ENCODE measurements at regions not wholly inside any gene's neighbourhood (a gene's known extent, or its start where the extent isn't known, plus 50 kb on each side); places are given as distances from the start of the nearest gene placed in this dataset.
A peak's percentile ranks its signal among the peaks of the same experiment; 100 is the strongest.

DNA sequence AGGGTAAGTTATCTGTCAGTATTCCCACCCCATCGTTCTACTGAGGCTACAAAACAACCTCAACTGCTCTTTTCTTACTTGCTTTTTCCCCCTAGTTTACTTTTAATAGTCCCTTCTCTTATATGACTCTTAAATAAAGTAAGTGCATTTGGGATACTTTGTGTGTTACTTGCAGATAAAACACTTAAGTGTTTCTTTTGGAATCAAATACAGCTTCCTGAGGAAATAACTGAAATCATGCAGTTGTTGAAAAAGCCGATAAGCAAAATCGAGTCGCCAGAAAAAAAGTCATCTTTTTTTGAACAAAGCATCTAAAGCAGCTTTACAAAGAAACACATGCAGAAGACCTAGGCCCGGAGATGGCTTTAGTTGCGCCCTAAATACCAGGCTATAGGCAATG lies 53.5 kb upstream of the EPB41L4A start:
- H3K27ac ChIP-seq (ENCODE audit: low read depth, low read length): no peak overlapping the region
- no peaks in the 10 kb centered on the region for H3K4me1 ChIP-seq (ENCODE audit: control insufficient read depth, insufficient read depth, low read length)
- no peak overlapping the region for H3K27ac Mint-ChIP-seq
- H3K4me3 ChIP-seq (ENCODE audit: low read length): no peak overlapping the region
- no peak overlapping the region for H3K4me3 Mint-ChIP-seq
- no peaks in the 10 kb centered on the region for H3K4me1 Mint-ChIP-seq
- no peaks in the 10 kb centered on the region for H3K27me3 Mint-ChIP-seq (ENCODE audit: insufficient read depth)
- DNase-seq: no peak
- no peaks in the 10 kb centered on the region for H3K36me3 ChIP-seq (ENCODE audit: control insufficient read depth, insufficient read depth, low read length)
- WGBS, 2 experiments (ENCODE audit: insufficient coverage in 1 of 2, insufficient read length in 1 of 2): 92 to 94% methylated on average over 3 to 6 of the region's 6 CpGs
- no peaks in the 10 kb centered on the region for H3K27me3 ChIP-seq (ENCODE audit: control insufficient read depth, insufficient read depth, low read length, poor library complexity, severe bottlenecking)
- TF ChIP-seq, protein P1, sequence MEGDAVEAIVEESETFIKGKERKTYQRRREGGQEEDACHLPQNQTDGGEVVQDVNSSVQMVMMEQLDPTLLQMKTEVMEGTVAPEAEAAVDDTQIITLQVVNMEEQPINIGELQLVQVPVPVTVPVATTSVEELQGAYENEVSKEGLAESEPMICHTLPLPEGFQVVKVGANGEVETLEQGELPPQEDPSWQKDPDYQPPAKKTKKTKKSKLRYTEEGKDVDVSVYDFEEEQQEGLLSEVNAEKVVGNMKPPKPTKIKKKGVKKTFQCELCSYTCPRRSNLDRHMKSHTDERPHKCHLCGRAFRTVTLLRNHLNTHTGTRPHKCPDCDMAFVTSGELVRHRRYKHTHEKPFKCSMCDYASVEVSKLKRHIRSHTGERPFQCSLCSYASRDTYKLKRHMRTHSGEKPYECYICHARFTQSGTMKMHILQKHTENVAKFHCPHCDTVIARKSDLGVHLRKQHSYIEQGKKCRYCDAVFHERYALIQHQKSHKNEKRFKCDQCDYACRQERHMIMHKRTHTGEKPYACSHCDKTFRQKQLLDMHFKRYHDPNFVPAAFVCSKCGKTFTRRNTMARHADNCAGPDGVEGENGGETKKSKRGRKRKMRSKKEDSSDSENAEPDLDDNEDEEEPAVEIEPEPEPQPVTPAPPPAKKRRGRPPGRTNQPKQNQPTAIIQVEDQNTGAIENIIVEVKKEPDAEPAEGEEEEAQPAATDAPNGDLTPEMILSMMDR (conservative IDR thresholded peaks at IDR 0.05): no peak
- H3K9ac ChIP-seq (ENCODE audit: extremely low read depth, low read length, poor library complexity, severe bottlenecking): no peak overlapping the region
- H3K36me3 Mint-ChIP-seq (ENCODE audit: low read depth): no peaks in the 10 kb centered on the region
- H3K9me3 ChIP-seq (ENCODE audit: control insufficient read depth, low read length): no peaks in the 10 kb centered on the region
- no peaks in the 10 kb centered on the region for H3K9me3 Mint-ChIP-seq

DNA sequence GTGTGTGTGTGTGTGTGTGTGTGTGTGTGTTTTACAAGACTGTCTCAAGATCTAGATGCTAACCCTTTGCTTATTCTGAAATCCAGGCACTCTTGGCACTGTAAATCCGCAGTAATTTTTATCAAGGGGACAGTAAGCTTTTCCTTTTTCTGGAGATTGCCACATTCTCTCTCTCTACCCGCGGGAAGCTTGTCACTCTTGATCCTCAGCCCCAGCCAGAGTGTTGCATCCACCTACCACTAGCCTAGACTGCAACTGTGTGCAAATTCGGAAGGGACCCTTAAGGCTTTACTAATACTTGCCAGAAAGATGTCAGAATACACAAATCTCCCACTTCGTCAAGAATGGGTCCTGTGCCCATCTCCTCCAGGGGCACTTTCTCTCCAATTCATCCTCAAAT lies 54.9 kb upstream of the EPB41L4A start:
- TF ChIP-seq, protein P1 (conservative IDR thresholded peaks at IDR 0.05): no peak
- H3K27me3 ChIP-seq (ENCODE audit: control insufficient read depth, insufficient read depth, low read length, poor library complexity, severe bottlenecking): no peaks in the 10 kb centered on the region
- no peaks in the 10 kb centered on the region for H3K4me1 ChIP-seq (ENCODE audit: control insufficient read depth, insufficient read depth, low read length)
- H3K36me3 Mint-ChIP-seq (ENCODE audit: low read depth): no peaks in the 10 kb centered on the region
- H3K27me3 Mint-ChIP-seq (ENCODE audit: insufficient read depth): peaks cover 2% of the 10 kb centered on the region
- H3K4me1 Mint-ChIP-seq: no peaks in the 10 kb centered on the region
- H3K9me3 ChIP-seq (ENCODE audit: control insufficient read depth, low read length): no peaks in the 10 kb centered on the region
- H3K9me3 Mint-ChIP-seq: no peaks in the 10 kb centered on the region
- H3K4me3 Mint-ChIP-seq: no peak overlapping the region
- DNase-seq: no peak
- no peak overlapping the region for H3K9ac ChIP-seq (ENCODE audit: extremely low read depth, low read length, poor library complexity, severe bottlenecking)
- no peak overlapping the region for H3K4me3 ChIP-seq (ENCODE audit: low read length)
- H3K36me3 ChIP-seq (ENCODE audit: control insufficient read depth, insufficient read depth, low read length): no peaks in the 10 kb centered on the region
- H3K27ac ChIP-seq (ENCODE audit: low read depth, low read length): no peak overlapping the region
- no peak overlapping the region for H3K27ac Mint-ChIP-seq
- WGBS, 2 experiments (ENCODE audit: insufficient coverage in 1 of 2, insufficient read length in 1 of 2): 84 to 90% methylated on average over 3 to 5 of the region's 5 CpGs

DNA sequence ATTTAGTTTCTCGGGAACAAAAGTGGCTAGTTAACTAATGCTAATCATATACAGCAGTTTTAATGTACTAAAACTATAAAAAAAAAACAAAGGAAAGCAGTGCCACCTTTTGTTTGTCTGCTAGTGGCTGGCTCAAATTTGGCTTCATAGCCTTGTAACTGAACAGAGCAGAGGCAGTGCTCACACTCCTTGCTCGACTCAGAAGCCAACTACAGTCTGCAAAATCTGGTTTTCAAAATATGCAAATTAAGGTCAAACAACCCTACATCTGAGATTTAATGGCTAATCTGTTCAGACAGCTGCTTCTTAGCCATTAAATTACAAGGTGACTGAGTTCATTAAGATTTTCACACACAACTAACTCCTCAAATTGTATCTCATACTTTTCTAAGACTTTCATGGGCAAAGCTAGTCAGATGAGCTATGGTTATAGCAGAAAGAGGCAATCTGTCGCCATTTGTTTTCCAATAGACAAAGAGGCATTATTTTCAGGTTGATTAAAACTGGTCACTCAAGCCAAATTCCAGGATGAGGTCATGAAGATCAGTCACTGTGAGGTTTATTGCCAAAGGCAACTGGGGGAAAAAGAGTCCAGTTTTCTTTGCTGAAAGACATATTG lies 56.8 kb upstream of the EPB41L4A start:
- H3K27ac ChIP-seq (ENCODE audit: low read depth, low read length): peak overlapping the region; percentile 84
- H3K4me1 ChIP-seq (ENCODE audit: control insufficient read depth, insufficient read depth, low read length): no peaks in the 10 kb centered on the region
- WGBS, 2 experiments (ENCODE audit: insufficient coverage in 1 of 2, insufficient read length in 1 of 2): 79 to 92% methylated on average over 2 to 3 of the region's 3 CpGs
- H3K27me3 Mint-ChIP-seq (ENCODE audit: insufficient read depth): peaks cover 2% of the 10 kb centered on the region
- H3K4me1 Mint-ChIP-seq: no peaks in the 10 kb centered on the region
- H3K9me3 ChIP-seq (ENCODE audit: control insufficient read depth, low read length): no peaks in the 10 kb centered on the region
- no peak for DNase-seq
- H3K36me3 ChIP-seq (ENCODE audit: control insufficient read depth, insufficient read depth, low read length): no peaks in the 10 kb centered on the region
- no peak overlapping the region for H3K4me3 Mint-ChIP-seq
- H3K9ac ChIP-seq (ENCODE audit: extremely low read depth, low read length, poor library complexity, severe bottlenecking): no peak overlapping the region
- no peaks in the 10 kb centered on the region for H3K9me3 Mint-ChIP-seq
- TF ChIP-seq, protein P1 (conservative IDR thresholded peaks at IDR 0.05): no peak
- H3K36me3 Mint-ChIP-seq (ENCODE audit: low read depth): no peaks in the 10 kb centered on the region
- no peak overlapping the region for H3K27ac Mint-ChIP-seq
- H3K27me3 ChIP-seq (ENCODE audit: control insufficient read depth, insufficient read depth, low read length, poor library complexity, severe bottlenecking): no peaks in the 10 kb centered on the region
- H3K4me3 ChIP-seq (ENCODE audit: low read length): no peak overlapping the region
